NB4 (cell line): ENCODE measurements at regions not wholly inside any gene's neighbourhood (a gene's known extent, or its start where the extent isn't known, plus 50 kb on each side); places are given as distances from the start of the nearest gene placed in this dataset.

Source experiments
- DNase-seq: peaks from one replicate; pipeline ENCODE4 v3.0.0; 2010; ENCODE audit warnings: low read depth
- H3K4me3 ChIP-seq: one replicate; pipeline ENCODE4 v1.5.1; 2011; ENCODE audit warnings: mild to moderate bottlenecking, low read depth, low read length, moderate library complexity
- CTCF ChIP-seq: IDR thresholded peaks from one replicate; pipeline ENCODE4 v1.5.1; 2012; ENCODE audit warnings: low read depth, low read length
- MAX ChIP-seq: IDR thresholded peaks from 2 replicates; pipeline ENCODE4 v1.6.1; 2011; ENCODE audit warnings: low read depth, low read length
- MYC ChIP-seq: IDR thresholded peaks from 2 replicates; pipeline ENCODE4 v1.6.1; 2011; ENCODE audit warnings: low read depth, low read length
- POLR2A ChIP-seq: IDR thresholded peaks from 2 replicates; pipeline ENCODE4 v1.6.1; 2011; ENCODE audit warnings: mild to moderate bottlenecking; ENCODE audit not compliant: insufficient read length; ENCODE audit errors: extremely low read depth

GRCh38 chr3:59210260-59210659, 160.4 kb upstream of the CFAP20DC start:
- TF ChIP-seq CTCF (no peak), POLR2A (no peak), MYC (no peak), MAX (no peak)
- no peak for DNase-seq
- H3K4me3 ChIP-seq = no peak overlapping the region

GRCh38 chr3:59192473-59192872, 142.6 kb upstream of the CFAP20DC start:
- TF ChIP-seq MAX (no peak), MYC (no peak), POLR2A (no peak), CTCF (no peak)
- no peak overlapping the region for H3K4me3 ChIP-seq
- no peak for DNase-seq

GRCh38 chr3:59191651-59192050, 141.8 kb upstream of the CFAP20DC start:
- no peak overlapping the region for H3K4me3 ChIP-seq
- TF ChIP-seq POLR2A (no peak), MYC (no peak), MAX (no peak), CTCF (no peak)
- DNase-seq = no peak

- no peak overlapping the region for H3K4me3 ChIP-seq
- DNase-seq = no peak
- no peak for TF ChIP-seq POLR2A
- no peak for TF ChIP-seq MYC
- no peak for TF ChIP-seq CTCF
- TF ChIP-seq MAX = no peak
Observed at GRCh38 chr3:59189939-59190338, 140.1 kb upstream of the CFAP20DC start.

GRCh38 chr3:59189526-59189925, 139.7 kb upstream of the CFAP20DC start:
- no peak for TF ChIP-seq POLR2A
- no peak for TF ChIP-seq MYC
- TF ChIP-seq MAX = no peak
- no peak for TF ChIP-seq CTCF
- DNase-seq = no peak
- no peak overlapping the region for H3K4me3 ChIP-seq

- TF ChIP-seq MYC (no peak), POLR2A (no peak), MAX (no peak), CTCF (no peak)
- DNase-seq = no peak
- no peak overlapping the region for H3K4me3 ChIP-seq
Observed at GRCh38 chr3:59186725-59187124, 136.9 kb upstream of the CFAP20DC start.
